H1 (cell line): ENCODE measurements at regions not wholly inside any gene's neighbourhood (a gene's known extent, or its start where the extent isn't known, plus 50 kb on each side); places are given as distances from the start of the nearest gene placed in this dataset.

Source experiments
- CTCF ChIA-PET: fragments of 300-600 bp; sonication (Branson Sonifier 250); formaldehyde crosslinking; loops from one replicate; lab custom pipeline; 2021; ENCODE audit not compliant: partially characterized antibody; lab: Charles Lee
- POLR2A ChIA-PET: fragments of 300-600 bp; sonication (Branson Sonifier 250); formaldehyde crosslinking; loops from one replicate; lab custom pipeline; 2021; ENCODE audit warnings: inconsistent platforms; ENCODE audit not compliant: partially characterized antibody; lab: Charles Lee
- DNase-seq, 2 experiments: peaks; one replicate each; pipeline versions ENCODE4 v3.0.0 to v3.0.0-alpha.2; 2010 to 2022; ENCODE audit warnings: low spot score in 2 of 2, low read depth in 1 of 2, mixed read lengths in 1 of 2
- FAIRE-seq: peaks from 2 replicates; lab custom pipeline; 2011; peaks lifted over from hg19 to GRCh38; lab: Jason Lieb, UNC
- H2AFZ ChIP-seq: 2 replicates; pipeline ENCODE4 v1.8.1; 2012; ENCODE audit warnings: low read length, inconsistent platforms
- H2AK5ac ChIP-seq: 2 replicates; pipeline ENCODE4 v1.6.1; 2013; ENCODE audit warnings: low read depth, low read length
- H2BK120ac ChIP-seq: replicated peaks from 2 replicates; pipeline ENCODE3; 2013; ENCODE audit warnings: low read depth, low read length, inconsistent platforms
- H2BK12ac ChIP-seq: 2 replicates; pipeline ENCODE4 v1.6.1; 2013; ENCODE audit warnings: low read depth, low read length
- H2BK15ac ChIP-seq: 2 replicates; pipeline ENCODE4 v1.6.1; 2013; ENCODE audit warnings: low read length
- H2BK20ac ChIP-seq: 2 replicates; pipeline ENCODE4 v1.6.1; 2013; ENCODE audit warnings: low read length
- H2BK5ac ChIP-seq: 2 replicates; pipeline ENCODE4 v1.6.1; 2013; ENCODE audit warnings: low read depth, low read length
- H3K14ac ChIP-seq: 2 replicates; pipeline ENCODE4 v1.6.1; 2013; ENCODE audit warnings: inconsistent platforms; ENCODE audit not compliant: insufficient read length
- H3K18ac ChIP-seq: 2 replicates; pipeline ENCODE4 v1.6.1; 2013; ENCODE audit warnings: low read length; ENCODE audit errors: extremely low read depth
- H3K23ac ChIP-seq: 2 replicates; pipeline ENCODE4 v1.6.1; 2013; ENCODE audit warnings: inconsistent platforms; ENCODE audit not compliant: insufficient read length
- H3K23me2 ChIP-seq: 2 replicates; pipeline ENCODE4 v1.6.1; 2013; ENCODE audit warnings: low read depth, low read length
- H3K27ac ChIP-seq: 2 replicates; pipeline ENCODE4 v1.6.1; 2011; ENCODE audit warnings: low read depth, low read length, inconsistent platforms
- H3K27me3 ChIP-seq, 4 experiments: replicated peaks in 1 of 4; 1 replicate in 1 of 4; 2 replicates in 3 of 4; pipeline versions ENCODE4 v1.6.1 to v1.8.1; 2011 to 2013; ENCODE audit warnings: low read length in 3 of 4, mild to moderate bottlenecking in 3 of 4, inconsistent platforms in 2 of 4, mixed read lengths in 2 of 4, moderate library complexity in 1 of 4; ENCODE audit not compliant: control insufficient read depth in 3 of 4, insufficient read depth in 3 of 4; ENCODE audit errors: extremely low read depth in 1 of 4
- H3K36me3 ChIP-seq, 4 experiments: 2 replicates each; pipeline versions ENCODE4 v1.6.1 to v1.8.1; 2011 to 2013; ENCODE audit warnings: mild to moderate bottlenecking in 4 of 4, low read length in 3 of 4, moderate library complexity in 2 of 4, control low read depth in 1 of 4, inconsistent platforms in 1 of 4; ENCODE audit not compliant: insufficient read depth in 4 of 4, control insufficient read depth in 2 of 4
- H3K4ac ChIP-seq: replicated peaks from 2 replicates; pipeline ENCODE3; 2013; ENCODE audit warnings: low read length, low read depth, mixed read lengths, inconsistent platforms; ENCODE audit not compliant: insufficient read length
- H3K4me1 ChIP-seq, 4 experiments: replicated peaks in 1 of 4; 1 replicate in 1 of 4; 2 replicates in 3 of 4; pipeline versions ENCODE4 v1.6.1 to v1.8.1; 2011 to 2013; ENCODE audit warnings: low read length in 3 of 4, inconsistent platforms in 2 of 4, mixed read lengths in 1 of 4; ENCODE audit not compliant: insufficient read depth in 4 of 4, control insufficient read depth in 3 of 4
- H3K4me2 ChIP-seq, 2 experiments: 2 replicates each; pipeline versions ENCODE4 v1.6.1 to v1.8.1; 2011 to 2013; ENCODE audit warnings: low read depth in 2 of 2, low read length in 2 of 2, control low read depth in 1 of 2, inconsistent platforms in 1 of 2, mild to moderate bottlenecking in 1 of 2; ENCODE audit not compliant: insufficient read depth in 1 of 2
- H3K4me3 ChIP-seq, 4 experiments: fragments of 200-600, 300-600 bp in 1 of 4; sonication (generic), shearing (Covaris generic), sonication (Bioruptor Twin) in 1 of 4; 2 replicates each; pipeline versions ENCODE4 v1.5.1 to v1.8.1; 2011 to 2016; ENCODE audit warnings: low read length in 4 of 4, low read depth in 3 of 4, control low read depth in 2 of 4, inconsistent platforms in 2 of 4, mild to moderate bottlenecking in 2 of 4, mixed read lengths in 1 of 4, moderate library complexity in 1 of 4; ENCODE audit not compliant: insufficient read depth in 2 of 4; ENCODE audit errors: extremely low read depth in 1 of 4
- H3K56ac ChIP-seq: replicated peaks from 2 replicates; pipeline ENCODE3; 2013; ENCODE audit warnings: low read depth, mild to moderate bottlenecking, mixed read lengths, low read length, inconsistent platforms; ENCODE audit not compliant: insufficient read length
- H3K79me1 ChIP-seq: 2 replicates; pipeline ENCODE4 v1.6.1; 2013; ENCODE audit warnings: low read depth, low read length, control low read depth
- H3K79me2 ChIP-seq, 2 experiments: 2 replicates each; pipeline versions ENCODE4 v1.6.1 to v1.8.1; 2012 to 2013; ENCODE audit warnings: low read length in 2 of 2, mild to moderate bottlenecking in 2 of 2, inconsistent platforms in 1 of 2; ENCODE audit not compliant: insufficient read depth in 2 of 2, control insufficient read depth in 1 of 2
- H3K9ac ChIP-seq, 4 experiments: replicated peaks in 1 of 4; 1 replicate in 1 of 4; 2 replicates in 3 of 4; pipeline versions ENCODE4 v1.6.1 to v1.8.1; 2011 to 2013; ENCODE audit warnings: low read depth in 3 of 4, low read length in 3 of 4, control low read depth in 2 of 4, mild to moderate bottlenecking in 2 of 4, moderate library complexity in 2 of 4, inconsistent platforms in 1 of 4; ENCODE audit errors: extremely low read depth in 1 of 4
- H3K9me3 ChIP-seq, 2 experiments: 2 replicates each; pipeline versions ENCODE4 v1.6.1 to v1.8.1; 2012 to 2013; ENCODE audit warnings: mild to moderate bottlenecking in 2 of 2, moderate library complexity in 2 of 2, control low read depth in 1 of 2, inconsistent platforms in 1 of 2, low read depth in 1 of 2, low read length in 1 of 2, mixed read lengths in 1 of 2; ENCODE audit not compliant: insufficient read depth in 2 of 2
- H4K20me1 ChIP-seq, 2 experiments: replicated peaks in 1 of 2; 2 replicates each; pipeline versions ENCODE3 to v1.8.1; 2011 to 2013; ENCODE audit warnings: inconsistent platforms in 2 of 2, low read length in 2 of 2, mild to moderate bottlenecking in 1 of 2; ENCODE audit not compliant: insufficient read depth in 2 of 2, control insufficient read depth in 1 of 2
- H4K5ac ChIP-seq: 2 replicates; pipeline ENCODE4 v1.6.1; 2013; ENCODE audit warnings: low read length, low read depth, mixed read lengths, inconsistent platforms; ENCODE audit not compliant: insufficient read length
- H4K8ac ChIP-seq: 2 replicates; pipeline ENCODE4 v1.8.0; 2013; ENCODE audit warnings: mild to moderate bottlenecking, moderate library complexity, low read length, inconsistent platforms; ENCODE audit not compliant: insufficient read depth; ENCODE audit errors: extremely low read depth
- H4K91ac ChIP-seq: replicated peaks from 2 replicates; pipeline ENCODE3; 2013; ENCODE audit warnings: low read length, mixed read lengths, inconsistent platforms; ENCODE audit not compliant: insufficient read length
- ASH2L ChIP-seq: fragments of 200-600, 300-600 bp; sonication (generic); IDR thresholded peaks from one replicate; pipeline ENCODE4 v1.7.1; 2017; ENCODE audit warnings: low read length
- GTF2F1 ChIP-seq: IDR thresholded peaks from 2 replicates; pipeline ENCODE4 v1.6.1; 2012; ENCODE audit warnings: low read depth, low read length, improper control_type of control experiment, borderline replicate concordance
- RBBP5 ChIP-seq: IDR thresholded peaks from 2 replicates; pipeline ENCODE4 v1.7.1; 2012; ENCODE audit warnings: low read depth, mild to moderate bottlenecking, inconsistent platforms, low read length, moderate library complexity, borderline replicate concordance
- SP2 ChIP-seq: IDR thresholded peaks from 2 replicates; pipeline ENCODE4 v1.6.1; 2012; ENCODE audit warnings: mild to moderate bottlenecking, low read length, inconsistent platforms
- TAF1 ChIP-seq: IDR thresholded peaks from 2 replicates; pipeline ENCODE4 v1.6.1; 2011; ENCODE audit warnings: mild to moderate bottlenecking, low read depth, low read length
- WGBS, 2 experiments: shearing (Covaris generic) in 1 of 2; methylation state at CpG; one replicate each; pipeline versions ENCODE4 v1.1.6 to v1.1.7; 2013 to 2015; ENCODE audit warnings: low lambda C conversion rate in 2 of 2, mixed read lengths in 2 of 2, inconsistent platforms in 1 of 2, low coverage in 1 of 2, missing lambda C conversion rate in 1 of 2; ENCODE audit not compliant: insufficient replicate concordance in 2 of 2, insufficient coverage in 1 of 2, insufficient read length in 1 of 2; ENCODE audit errors: extremely low coverage in 1 of 2, missing lambda C conversion rate in 1 of 2; 5-methylcytosine and 5-hydroxymethylcytosine counted together

DNA sequence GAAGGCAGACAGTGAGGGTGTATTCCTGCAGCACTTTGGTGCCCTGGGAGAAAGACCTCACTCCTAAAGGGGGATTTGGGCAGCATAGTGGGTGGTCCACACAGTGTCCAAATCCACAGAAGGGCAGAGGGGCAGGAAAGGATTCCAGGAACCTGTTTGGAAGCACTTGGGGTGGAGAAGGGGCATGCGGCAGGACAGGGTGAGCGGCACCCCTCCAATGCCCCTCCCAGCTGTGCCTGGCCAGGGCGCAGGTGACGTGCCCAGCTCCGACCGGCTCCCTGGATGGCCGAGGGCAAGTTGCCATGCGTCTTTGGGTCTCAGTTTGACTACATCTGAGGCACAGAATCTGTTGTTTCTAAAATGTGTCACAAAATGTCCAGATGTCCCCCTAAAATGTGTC, 66.5 kb upstream of the HMX1 start:
- Histone ChIP-seq H4K8ac (no peak overlapping the region), H2BK12ac (no peak overlapping the region), H4K5ac (no peak overlapping the region), H3K79me1 (no peaks in the 10 kb centered on the region), H3K56ac (no peak overlapping the region), H3K23me2 (no peaks in the 10 kb centered on the region), H3K14ac (no peak overlapping the region), H2AK5ac (no peak overlapping the region), H2BK120ac (no peak overlapping the region), H3K4me1 (peaks cover 0 to 4% (median 0%) of the 10 kb centered on the region in 4 experiments; a peak in 1 of 7 replicates), H3K23ac (no peak overlapping the region), H2AFZ (no peak overlapping the region), H3K79me2 (no peaks in the 10 kb centered on the region), H3K36me3 (no peaks in the 10 kb centered on the region), H2BK20ac (no peak overlapping the region), H4K20me1 (peaks cover 0 to 1% of the 10 kb centered on the region in 2 experiments), H2BK5ac (no peak overlapping the region), H3K27me3 (no peaks in the 10 kb centered on the region), H3K4me2 (no peak overlapping the region), H3K27ac (no peak overlapping the region), H3K9me3 (peaks cover 52 to 77% of the 10 kb centered on the region in 2 experiments), H3K18ac (no peak overlapping the region), H4K91ac (no peak overlapping the region), H3K9ac (no peak overlapping the region), H3K4me3 (no peak overlapping the region), H3K4ac (no peak overlapping the region), H2BK15ac (no peak overlapping the region)
- TF ChIP-seq ASH2L (no peak), SP2 (no peak), RBBP5 (no peak), TAF1 (no peak), GTF2F1 (no peak)
- ChIA-PET CTCF (no interaction called here), POLR2A (no interaction called here)
- FAIRE-seq: no peak
- DNase-seq: no peak
- WGBS, 2 experiments: 80% methylated on average over 8 of the region's 8 CpGs; no CpG with 5 or more reads in 1 of the 2 experiments
